Fibroblast of peridontal ligament (primary cell): ENCODE measurements at regions not wholly inside any gene's neighbourhood (a gene's known extent, or its start where the extent isn't known, plus 50 kb on each side); places are given as distances from the start of the nearest gene placed in this dataset.

ENCODE experiments used
- DNase-seq: peaks from one replicate; pipeline ENCODE4 v3.0.0-alpha.2; 2010; ENCODE audit errors: extremely low read depth

DNA sequence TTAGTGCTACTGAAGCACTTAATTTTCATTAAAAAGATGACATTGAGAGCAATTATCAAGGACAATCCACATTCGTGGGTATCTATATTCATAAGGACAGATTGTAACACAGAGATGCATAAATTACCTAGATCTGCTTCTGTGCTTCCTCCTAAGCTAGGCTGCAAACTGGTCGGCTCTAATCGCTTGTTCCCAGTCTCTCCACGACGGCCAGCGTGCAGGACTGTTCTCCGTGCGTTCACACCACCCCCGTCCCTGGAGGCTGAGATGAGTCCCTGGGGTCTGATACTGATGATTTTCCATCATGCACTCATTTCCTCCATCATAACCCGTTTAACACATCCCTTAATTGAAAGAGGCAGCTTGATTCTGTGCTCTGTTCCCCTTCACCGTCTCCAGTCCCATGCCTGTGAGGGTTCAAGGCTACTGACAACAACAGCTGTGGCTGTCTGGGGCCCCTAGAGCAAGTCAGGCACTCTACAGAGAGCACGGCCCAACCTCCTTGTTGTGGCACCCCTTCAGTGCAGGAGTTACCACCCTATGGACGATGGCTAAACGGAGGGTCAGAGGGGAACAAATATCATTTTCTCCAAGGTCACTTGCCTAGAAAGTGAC lies 469.6 kb downstream of the NPHP4 start:
- no peak for DNase-seq

DNA sequence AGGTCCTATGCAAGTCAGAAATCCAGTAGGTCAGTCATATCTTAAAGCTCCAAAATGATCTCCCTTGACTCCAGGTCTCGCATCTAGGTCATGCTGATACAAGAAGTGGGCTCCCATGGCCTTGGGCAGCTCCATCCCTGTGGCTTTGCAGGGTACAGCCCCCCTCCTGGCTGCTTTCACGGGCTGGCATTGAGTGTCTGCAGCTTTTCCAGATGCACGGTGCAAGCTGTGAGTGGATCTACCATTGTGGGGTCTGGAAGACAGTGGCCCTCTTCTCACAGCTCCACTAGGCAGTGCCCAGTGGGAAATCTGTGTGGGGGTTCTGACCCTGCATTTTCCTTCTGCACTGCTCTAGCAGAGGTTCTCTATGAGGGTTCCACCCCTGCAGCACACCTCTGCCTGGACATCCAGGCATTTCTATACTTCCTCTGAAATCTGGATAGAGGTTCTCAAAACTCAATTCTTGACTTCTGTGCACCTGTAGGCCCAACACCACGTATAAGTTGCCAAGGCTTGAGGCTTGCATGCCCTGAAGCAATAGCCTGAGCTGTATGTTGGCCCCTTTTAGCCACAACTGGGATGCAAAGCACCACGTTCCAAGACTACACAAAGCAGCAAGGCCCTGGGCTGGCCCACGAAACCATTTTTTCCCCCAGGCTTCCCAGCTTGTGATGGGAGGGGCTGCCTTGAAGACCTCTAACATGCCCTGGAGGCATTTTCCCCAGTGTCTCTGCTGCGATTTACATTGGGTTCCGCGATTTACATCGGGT lies 472.7 kb downstream of the NPHP4 start:
- no peak for DNase-seq

- no peak for DNase-seq
These were observed 475.5 kb downstream of the NPHP4 start for GRCh38 chr1:5516756-5517155.

DNA sequence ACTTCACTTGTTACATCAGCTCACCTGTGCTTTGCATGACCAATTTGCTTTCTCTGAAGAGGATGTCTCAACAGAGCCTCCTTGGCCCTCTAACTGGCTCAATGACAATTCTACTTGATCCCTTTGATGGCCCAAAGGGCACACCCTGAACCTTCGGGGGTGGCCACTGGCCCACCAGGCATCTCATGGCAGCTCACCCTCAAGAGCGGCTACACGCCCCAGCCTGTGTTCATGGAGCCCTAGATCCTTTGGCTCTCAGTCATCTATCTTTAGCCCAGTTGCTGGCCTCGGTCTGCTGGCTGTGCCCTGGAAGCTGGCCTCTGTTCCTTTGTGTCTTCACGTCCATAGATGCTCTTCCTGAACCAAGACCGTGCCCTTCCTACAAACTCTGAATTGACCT lies 476.7 kb downstream of the NPHP4 start:
- DNase-seq = no peak

- peak; percentile 1 for DNase-seq
These were observed 477.6 kb downstream of the NPHP4 start for GRCh38 chr1:5514527-5515183.

GRCh38 chr1:5513846-5514526 lies 478.2 kb downstream of the NPHP4 start:
- no peak for DNase-seq

GRCh38 chr1:5513179-5513578 lies 479.0 kb downstream of the NPHP4 start:
- no peak for DNase-seq

GRCh38 chr1:5511381-5512097 lies 480.7 kb downstream of the NPHP4 start:
- no peak for DNase-seq

- peak; percentile 12 for DNase-seq
These were observed 482.4 kb downstream of the NPHP4 start for GRCh38 chr1:5509664-5510452.

GRCh38 chr1:5508669-5509330 lies 483.4 kb downstream of the NPHP4 start:
- no peak for DNase-seq

GRCh38 chr1:5507340-5507739 lies 484.9 kb downstream of the NPHP4 start:
- DNase-seq = no peak

GRCh38 chr1:5506634-5507033 lies 485.6 kb downstream of the NPHP4 start:
- DNase-seq = no peak

GRCh38 chr1:5505944-5506343 lies 486.3 kb downstream of the NPHP4 start:
- no peak for DNase-seq

DNA sequence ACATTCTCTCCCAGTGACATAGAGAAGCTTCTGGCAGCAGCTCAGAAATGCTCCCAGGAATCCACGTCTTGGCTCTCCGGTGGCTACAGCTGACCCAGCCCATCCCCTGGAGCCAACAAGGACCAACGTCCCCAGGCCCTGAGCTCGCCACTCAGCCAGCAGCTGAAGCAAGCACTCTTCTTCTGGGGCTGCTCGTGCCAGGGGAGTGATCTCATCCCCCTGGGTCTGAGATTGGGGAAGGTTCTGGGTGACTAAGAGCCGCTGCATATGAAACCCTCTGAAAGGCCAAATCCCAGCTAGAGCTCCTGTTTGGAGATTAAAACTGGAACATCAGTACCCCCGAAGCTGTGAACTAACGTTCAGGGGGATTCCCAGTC lies 487.9 kb downstream of the NPHP4 start:
- DNase-seq = no peak

- no peak for DNase-seq
These were observed 488.5 kb downstream of the NPHP4 start for GRCh38 chr1:5503556-5504363.

GRCh38 chr1:5502311-5503194 lies 489.7 kb downstream of the NPHP4 start:
- DNase-seq = no peak

- no peak for DNase-seq
These were observed 490.9 kb downstream of the NPHP4 start for GRCh38 chr1:5501206-5501930.

DNA sequence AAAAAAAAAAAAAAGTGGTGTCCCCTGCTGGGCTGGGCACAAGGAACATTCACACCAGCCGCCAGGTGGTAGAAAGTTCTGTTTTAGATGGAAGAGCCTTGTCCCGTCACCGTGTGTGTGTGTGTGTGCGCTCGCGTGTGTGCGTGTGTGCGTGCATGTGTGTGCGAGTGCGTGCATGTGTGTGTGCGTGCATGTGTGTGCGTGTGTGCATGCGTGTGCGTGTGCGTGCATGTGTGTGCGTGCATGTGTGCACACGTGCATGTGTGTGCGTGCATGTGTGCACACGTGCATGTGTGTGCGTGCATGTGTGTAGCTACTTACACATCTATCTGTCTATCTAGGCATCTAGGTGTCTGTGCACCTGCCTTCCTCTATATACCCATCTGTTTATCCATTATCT lies 491.7 kb downstream of the NPHP4 start:
- DNase-seq = no peak
